ENCODE measurements at regions not wholly inside any gene's neighbourhood (a gene's known extent, or its start where the extent isn't known, plus 50 kb on each side); places are given as distances from the start of the nearest gene placed in this dataset.

- no peak for DNase-seq
Measured at GRCh38 chr2:145256551-145256950, 736.6 kb upstream of the ZEB2 start.

GRCh38 chr2:145254291-145254690 lies 734.4 kb upstream of the ZEB2 start:
- no peak for DNase-seq

- no peak for DNase-seq
Measured at GRCh38 chr2:145253492-145253891, 733.6 kb upstream of the ZEB2 start.

- DNase-seq = no peak
Measured at GRCh38 chr2:145245268-145245870, 725.5 kb upstream of the ZEB2 start.

GRCh38 chr2:145235312-145235711 lies 715.4 kb upstream of the ZEB2 start:
- no peak for DNase-seq

- no peak for DNase-seq
Measured at GRCh38 chr2:145230546-145230945, 710.6 kb upstream of the ZEB2 start.

GRCh38 chr2:145228506-145228905 lies 708.6 kb upstream of the ZEB2 start:
- no peak for DNase-seq

GRCh38 chr2:145226901-145227300 lies 707.0 kb upstream of the ZEB2 start:
- no peak for DNase-seq

- no peak for DNase-seq
Measured at GRCh38 chr2:145221516-145221915, 701.6 kb upstream of the ZEB2 start.

GRCh38 chr2:145221032-145221431 lies 701.1 kb upstream of the ZEB2 start:
- no peak for DNase-seq

- DNase-seq = no peak
Measured at GRCh38 chr2:145220496-145220895, 700.6 kb upstream of the ZEB2 start.

GRCh38 chr2:145207884-145208283 lies 688.0 kb upstream of the ZEB2 start:
- no peak for DNase-seq

GRCh38 chr2:145206496-145207281 lies 686.8 kb upstream of the ZEB2 start:
- DNase-seq = no peak

GRCh38 chr2:145203891-145204290 lies 684.0 kb upstream of the ZEB2 start:
- DNase-seq = no peak

GRCh38 chr2:145199827-145200706 lies 680.1 kb upstream of the ZEB2 start:
- DNase-seq = peak; percentile 80

- DNase-seq = no peak
Measured at GRCh38 chr2:145199042-145199441, 679.1 kb upstream of the ZEB2 start.

- no peak for DNase-seq
Measured at GRCh38 chr2:145198555-145198954, 678.6 kb upstream of the ZEB2 start.

GRCh38 chr2:145197944-145198343 lies 678.0 kb upstream of the ZEB2 start:
- no peak for DNase-seq

- DNase-seq = no peak
Measured at GRCh38 chr2:145194673-145195072, 674.8 kb upstream of the ZEB2 start.

GRCh38 chr2:145190031-145190703 lies 670.2 kb upstream of the ZEB2 start:
- DNase-seq = no peak

GRCh38 chr2:145186303-145186702 lies 666.4 kb upstream of the ZEB2 start:
- DNase-seq = peak; percentile 28

GRCh38 chr2:145185696-145186095 lies 665.8 kb upstream of the ZEB2 start:
- DNase-seq = no peak

All from midbrain (tissue), 1 donor.